GM12891 (cell line): ENCODE measurements at regions not wholly inside any gene's neighbourhood (a gene's known extent, or its start where the extent isn't known, plus 50 kb on each side); places are given as distances from the start of the nearest gene placed in this dataset.

Experiments used
- DNase-seq: peaks from one replicate; pipeline ENCODE4 v3.0.0; 2011; ENCODE audit warnings: low spot score; ENCODE audit not compliant: insufficient read length
- FAIRE-seq: peaks from 2 replicates; lab custom pipeline; 2011; peaks lifted over from hg19 to GRCh38; lab: Jason Lieb, UNC
- PAX5 ChIP-seq: IDR thresholded peaks from 2 replicates; pipeline ENCODE4 v1.6.1; 2011; ENCODE audit warnings: low read length, moderate library complexity, mild to moderate bottlenecking; ENCODE audit not compliant: insufficient read depth, severe bottlenecking
- POLR2A ChIP-seq: IDR thresholded peaks from 2 replicates; pipeline ENCODE4 v1.6.1; 2011; ENCODE audit warnings: low read depth, low read length, control low read depth
- POLR2AphosphoS5 ChIP-seq: IDR thresholded peaks from 2 replicates; pipeline ENCODE4 v1.6.1; 2011; ENCODE audit warnings: low read depth, low read length, control low read depth
- POU2F2 ChIP-seq: IDR thresholded peaks from 2 replicates; pipeline ENCODE4 v1.6.1; 2011; ENCODE audit warnings: low read depth, mild to moderate bottlenecking, control low read depth, low read length, moderate library complexity
- SPI1 ChIP-seq: IDR thresholded peaks from 2 replicates; pipeline ENCODE4 v1.6.1; 2011; ENCODE audit warnings: low read depth, low read length, control low read depth
- TAF1 ChIP-seq: IDR thresholded peaks from 2 replicates; pipeline ENCODE4 v1.6.1; 2011; ENCODE audit warnings: low read depth, low read length, control low read depth

- peak; percentile 79 for FAIRE-seq
- TF ChIP-seq POLR2AphosphoS5 (no peak), PAX5 (no peak), TAF1 (no peak), POU2F2 (no peak), SPI1 (no peak), POLR2A (no peak)
- DNase-seq, result no peak
These were observed 183.2 kb downstream of the SOX9 start for GRCh38 chr17:72303787-72304733.

DNA sequence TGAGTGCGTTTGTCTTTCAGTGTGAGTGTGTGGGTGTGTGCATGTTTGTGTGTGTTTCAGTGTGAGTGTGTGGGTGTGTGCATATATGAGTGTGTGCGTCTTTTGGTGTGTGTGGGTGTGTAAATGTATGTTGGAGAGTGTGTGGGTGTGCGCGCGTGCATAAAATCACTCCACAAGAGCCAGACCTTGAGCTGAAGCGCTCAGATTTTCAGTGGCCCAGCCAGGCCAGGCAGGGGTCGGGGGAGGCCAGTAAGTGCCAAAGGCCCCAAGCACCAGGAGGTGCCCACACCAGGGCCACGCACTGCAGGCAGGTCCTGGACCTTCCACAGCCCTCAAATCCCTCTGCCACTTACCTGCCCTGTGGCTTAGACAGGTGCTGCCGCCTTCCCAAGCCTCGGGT, 184.0 kb downstream of the SOX9 start:
- DNase-seq (no peak), FAIRE-seq (no peak)
- TF ChIP-seq TAF1, result no peak

DNA sequence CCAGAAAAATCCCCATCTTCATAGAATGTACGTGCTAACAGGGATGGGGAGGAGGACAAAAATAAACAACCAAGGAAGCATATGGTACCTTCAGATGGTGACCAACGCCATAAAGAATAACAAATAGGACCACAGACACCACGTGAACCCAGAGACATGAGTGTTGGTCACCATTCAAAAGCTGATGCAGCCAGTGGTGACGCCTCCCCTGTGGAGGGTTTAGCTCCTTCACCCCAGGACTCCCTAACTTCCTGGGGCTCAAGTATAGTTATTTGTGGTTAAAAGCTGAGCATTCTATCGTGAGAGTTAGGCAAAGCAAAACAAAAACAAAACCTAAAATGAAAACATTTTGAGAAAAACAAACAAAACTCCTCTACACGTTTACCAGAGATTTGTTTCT, 184.7 kb downstream of the SOX9 start:
- DNase-seq, result no peak
- FAIRE-seq, result no peak
- TF ChIP-seq SPI1 (no peak), POLR2AphosphoS5 (no peak), POLR2A (no peak), TAF1 (no peak), PAX5 (no peak), POU2F2 (no peak)

DNA sequence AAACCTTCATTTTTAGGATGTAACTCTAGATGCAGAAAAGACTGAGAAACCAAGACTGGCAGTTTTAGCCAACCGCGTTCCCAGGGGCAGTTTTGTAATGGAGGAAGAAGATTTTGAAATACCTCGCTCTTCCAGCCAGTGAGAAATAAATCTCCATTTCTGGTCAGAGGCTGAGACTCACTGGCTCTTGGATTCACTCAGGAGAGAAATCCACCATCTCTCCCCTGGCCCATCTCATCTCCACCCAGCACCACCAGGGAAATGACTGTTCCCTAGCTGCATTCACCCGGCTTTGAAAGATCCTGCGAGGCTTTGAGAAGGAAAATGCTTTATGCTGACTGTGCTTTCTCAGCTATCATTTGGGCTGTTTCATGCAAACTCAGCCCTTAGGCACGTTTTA, 185.2 kb downstream of the SOX9 start:
- FAIRE-seq (no peak), DNase-seq (no peak)
- TF ChIP-seq POU2F2 (no peak), POLR2A (no peak), POLR2AphosphoS5 (no peak), PAX5 (no peak), SPI1 (no peak), TAF1 (no peak)

- no peak for TF ChIP-seq TAF1
These were observed 187.0 kb downstream of the SOX9 start for GRCh38 chr17:72307836-72308235.

GRCh38 chr17:72308744-72309385, 188.0 kb downstream of the SOX9 start:
- FAIRE-seq, result no peak
- TF ChIP-seq TAF1, result no peak
- peak; percentile 58; the same call in 1 of the 2 replicates for TF ChIP-seq POU2F2
- no peak for DNase-seq

More at GRCh38 chr17:72307836-72308235, 187.0 kb downstream of the SOX9 start:
- FAIRE-seq (no peak), DNase-seq (no peak)

DNA sequence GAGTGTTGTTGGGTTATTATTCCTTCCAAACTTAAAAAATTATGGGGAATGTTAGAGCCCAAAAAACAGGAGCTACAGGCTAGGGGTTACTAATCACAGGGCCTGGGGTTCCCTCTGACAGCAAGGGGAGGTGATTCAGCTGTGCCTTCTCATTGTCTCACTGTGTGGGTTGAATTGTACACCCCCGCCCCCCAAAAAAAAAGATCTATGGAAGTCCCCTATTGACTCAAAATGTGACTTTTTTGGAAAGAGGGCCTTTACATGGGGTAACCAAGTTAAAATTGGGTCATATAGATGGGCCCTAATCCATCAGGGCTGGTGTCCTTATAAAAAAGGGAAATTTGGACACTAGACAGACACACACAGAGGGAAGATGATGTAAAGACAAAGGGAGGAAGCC, 190.2 kb downstream of the SOX9 start:
- no peak for FAIRE-seq
- TF ChIP-seq SPI1 (no peak), PAX5 (no peak), POLR2AphosphoS5 (no peak), POLR2A (no peak), TAF1 (no peak), POU2F2 (no peak)

GRCh38 chr17:72315122-72315913, 194.5 kb downstream of the SOX9 start:
- TF ChIP-seq TAF1 (no peak), SPI1 (no peak), PAX5 (no peak), POLR2A (no peak), POU2F2 (no peak), POLR2AphosphoS5 (no peak)
- no peak for FAIRE-seq
- no peak for DNase-seq

More for the DNA sequence above, 190.2 kb downstream of the SOX9 start:
- DNase-seq, result no peak

DNA sequence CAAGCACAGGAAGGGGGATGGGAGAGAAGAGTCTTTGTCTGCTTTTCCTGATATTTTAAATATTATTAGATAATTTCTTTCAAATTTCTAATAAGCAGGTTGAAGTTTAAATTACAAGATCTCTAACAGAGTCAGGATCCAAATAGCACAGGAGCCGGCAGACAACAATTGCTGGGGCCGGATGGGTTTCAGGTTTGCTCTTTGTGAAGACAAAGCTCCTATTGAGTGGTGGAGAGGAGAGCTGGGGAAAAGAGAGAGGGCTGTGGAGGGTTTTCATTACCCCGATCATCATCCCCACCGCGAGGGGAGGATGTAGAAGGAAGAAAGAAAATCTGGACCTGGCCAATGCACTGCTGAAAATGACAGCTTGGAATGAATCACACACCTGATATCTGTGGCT, 197.3 kb downstream of the SOX9 start:
- FAIRE-seq, result no peak
- TF ChIP-seq PAX5, result no peak
- TF ChIP-seq POLR2A, result no peak
- TF ChIP-seq TAF1, result no peak
- no peak for TF ChIP-seq POLR2AphosphoS5
- no peak for TF ChIP-seq SPI1
- TF ChIP-seq POU2F2, result no peak
- no peak for DNase-seq
